ENCODE measurements at regions not wholly inside any gene's neighbourhood (a gene's known extent, or its start where the extent isn't known, plus 50 kb on each side); places are given as distances from the start of the nearest gene placed in this dataset.

- H3K27ac ChIP-seq (ENCODE audit: low read length) = no peak overlapping the region
- H3K4me1 ChIP-seq (ENCODE audit: low read length) = no peaks in the 10 kb centered on the region
- DNase-seq = no peak
- H3K36me3 ChIP-seq (ENCODE audit: insufficient read depth, low read length) = no peaks in the 10 kb centered on the region
- H3K4me2 ChIP-seq (ENCODE audit: low read depth, low read length, poor library complexity, severe bottlenecking) = no peak overlapping the region
- H2AFZ ChIP-seq (ENCODE audit: low read length) = no peak overlapping the region
- no peaks in the 10 kb centered on the region for H3K79me2 ChIP-seq (ENCODE audit: low read length)
- no peaks in the 10 kb centered on the region for H3K27me3 ChIP-seq (ENCODE audit: low read length)
- no peak overlapping the region for H3K9ac ChIP-seq (ENCODE audit: low read length)
- no peaks in the 10 kb centered on the region for H3K9me3 ChIP-seq (ENCODE audit: low read length)
- H3K4me3 ChIP-seq (ENCODE audit: low read length) = no peak overlapping the region
- no peaks in the 10 kb centered on the region for H4K20me1 ChIP-seq (ENCODE audit: insufficient read depth, low read depth, low read length)
- H3K9me2 ChIP-seq (replicated peaks; ENCODE audit: insufficient read depth, low read length) = no peaks in the 10 kb centered on the region
Observed at GRCh38 chr12:126989532-126989931, 1277.4 kb upstream of the TMEM132C start.

GRCh38 chr12:126993898-126994297 is 1273.1 kb upstream of the TMEM132C start:
- H4K20me1 ChIP-seq (ENCODE audit: insufficient read depth, low read depth, low read length) = no peaks in the 10 kb centered on the region
- H3K9ac ChIP-seq (ENCODE audit: low read length) = no peak overlapping the region
- H3K27ac ChIP-seq (ENCODE audit: low read length) = no peak overlapping the region
- no peak for DNase-seq
- H3K4me1 ChIP-seq (ENCODE audit: low read length) = no peaks in the 10 kb centered on the region
- H3K9me3 ChIP-seq (ENCODE audit: low read length) = no peaks in the 10 kb centered on the region
- no peak overlapping the region for H2AFZ ChIP-seq (ENCODE audit: low read length)
- H3K27me3 ChIP-seq (ENCODE audit: low read length) = no peaks in the 10 kb centered on the region
- H3K9me2 ChIP-seq (replicated peaks; ENCODE audit: insufficient read depth, low read length) = no peaks in the 10 kb centered on the region; the same call in 1 of the 2 replicates
- no peaks in the 10 kb centered on the region for H3K79me2 ChIP-seq (ENCODE audit: low read length)
- no peaks in the 10 kb centered on the region for H3K36me3 ChIP-seq (ENCODE audit: insufficient read depth, low read length)
- H3K4me3 ChIP-seq (ENCODE audit: low read length) = no peak overlapping the region
- H3K4me2 ChIP-seq (ENCODE audit: low read depth, low read length, poor library complexity, severe bottlenecking) = no peak overlapping the region

- Histone ChIP-seq H3K27ac (ENCODE audit: low read length) (no peak overlapping the region), H3K9me3 (ENCODE audit: low read length) (no peaks in the 10 kb centered on the region), H3K4me2 (ENCODE audit: low read depth, low read length, poor library complexity, severe bottlenecking) (no peak overlapping the region)
Observed at GRCh38 chr12:126994599-126994998, 1272.4 kb upstream of the TMEM132C start.

GRCh38 chr12:126998031-126998430 is 1268.9 kb upstream of the TMEM132C start:
- H3K27ac ChIP-seq (ENCODE audit: low read length) = no peak overlapping the region
- no peaks in the 10 kb centered on the region for H3K27me3 ChIP-seq (ENCODE audit: low read length)
- 0 out of 2 replicates have a peak, but pooled peaks cover 6% of the 10 kb centered on the region for H3K9me3 ChIP-seq (ENCODE audit: low read length)
- H3K9me2 ChIP-seq (replicated peaks; ENCODE audit: insufficient read depth, low read length) = no peaks in the 10 kb centered on the region; the same call in 1 of the 2 replicates
- H3K79me2 ChIP-seq (ENCODE audit: low read length) = no peaks in the 10 kb centered on the region
- no peak overlapping the region for H2AFZ ChIP-seq (ENCODE audit: low read length)
- H4K20me1 ChIP-seq (ENCODE audit: insufficient read depth, low read depth, low read length) = no peaks in the 10 kb centered on the region
- DNase-seq = no peak
- no peak overlapping the region for H3K4me2 ChIP-seq (ENCODE audit: low read depth, low read length, poor library complexity, severe bottlenecking)
- H3K4me3 ChIP-seq (ENCODE audit: low read length) = no peak overlapping the region
- H3K4me1 ChIP-seq (ENCODE audit: low read length) = no peaks in the 10 kb centered on the region
- H3K9ac ChIP-seq (ENCODE audit: low read length) = no peak overlapping the region
- no peaks in the 10 kb centered on the region for H3K36me3 ChIP-seq (ENCODE audit: insufficient read depth, low read length)

More at GRCh38 chr12:126994599-126994998, 1272.4 kb upstream of the TMEM132C start:
- H3K4me3 ChIP-seq (ENCODE audit: low read length) = no peak overlapping the region
- no peaks in the 10 kb centered on the region for H3K36me3 ChIP-seq (ENCODE audit: insufficient read depth, low read length)
- DNase-seq = no peak
- H3K9me2 ChIP-seq (replicated peaks; ENCODE audit: insufficient read depth, low read length) = no peaks in the 10 kb centered on the region; the same call in 1 of the 2 replicates
- no peaks in the 10 kb centered on the region for H3K4me1 ChIP-seq (ENCODE audit: low read length)
- no peaks in the 10 kb centered on the region for H3K27me3 ChIP-seq (ENCODE audit: low read length)
- no peaks in the 10 kb centered on the region for H3K79me2 ChIP-seq (ENCODE audit: low read length)
- no peak overlapping the region for H3K9ac ChIP-seq (ENCODE audit: low read length)
- no peaks in the 10 kb centered on the region for H4K20me1 ChIP-seq (ENCODE audit: insufficient read depth, low read depth, low read length)
- no peak overlapping the region for H2AFZ ChIP-seq (ENCODE audit: low read length)

GRCh38 chr12:126998747-126999285 is 1268.2 kb upstream of the TMEM132C start:
- no peaks in the 10 kb centered on the region for H4K20me1 ChIP-seq (ENCODE audit: insufficient read depth, low read depth, low read length)
- no peaks in the 10 kb centered on the region; the same call in 1 of the 2 replicates for H3K9me2 ChIP-seq (replicated peaks; ENCODE audit: insufficient read depth, low read length)
- H3K9me3 ChIP-seq (ENCODE audit: low read length) = 0 out of 2 replicates have a peak, but pooled peaks cover 6% of the 10 kb centered on the region
- no peaks in the 10 kb centered on the region for H3K36me3 ChIP-seq (ENCODE audit: insufficient read depth, low read length)
- no peaks in the 10 kb centered on the region for H3K27me3 ChIP-seq (ENCODE audit: low read length)
- no peak overlapping the region for H3K27ac ChIP-seq (ENCODE audit: low read length)
- no peak overlapping the region for H3K9ac ChIP-seq (ENCODE audit: low read length)
- no peaks in the 10 kb centered on the region for H3K79me2 ChIP-seq (ENCODE audit: low read length)
- DNase-seq = no peak
- no peak overlapping the region for H3K4me2 ChIP-seq (ENCODE audit: low read depth, low read length, poor library complexity, severe bottlenecking)
- no peaks in the 10 kb centered on the region for H3K4me1 ChIP-seq (ENCODE audit: low read length)
- H2AFZ ChIP-seq (ENCODE audit: low read length) = no peak overlapping the region
- no peak overlapping the region for H3K4me3 ChIP-seq (ENCODE audit: low read length)

GRCh38 chr12:126999352-126999751 is 1267.6 kb upstream of the TMEM132C start:
- Histone ChIP-seq H3K4me2 (ENCODE audit: low read depth, low read length, poor library complexity, severe bottlenecking) (no peak overlapping the region), H3K4me1 (ENCODE audit: low read length) (no peaks in the 10 kb centered on the region), H3K36me3 (ENCODE audit: insufficient read depth, low read length) (no peaks in the 10 kb centered on the region), H3K79me2 (ENCODE audit: low read length) (no peaks in the 10 kb centered on the region), H3K9me3 (ENCODE audit: low read length) (0 out of 2 replicates have a peak, but pooled peaks cover 6% of the 10 kb centered on the region), H3K27me3 (ENCODE audit: low read length) (no peaks in the 10 kb centered on the region), H3K9me2 (replicated peaks; ENCODE audit: insufficient read depth, low read length) (no peaks in the 10 kb centered on the region; the same call in 1 of the 2 replicates), H3K27ac (ENCODE audit: low read length) (no peak overlapping the region), H2AFZ (ENCODE audit: low read length) (no peak overlapping the region), H3K4me3 (ENCODE audit: low read length) (no peak overlapping the region), H4K20me1 (ENCODE audit: insufficient read depth, low read depth, low read length) (no peaks in the 10 kb centered on the region), H3K9ac (ENCODE audit: low read length) (no peak overlapping the region)
- no peak for DNase-seq

GRCh38 chr12:127005406-127005805 is 1261.6 kb upstream of the TMEM132C start:
- H3K4me2 ChIP-seq (ENCODE audit: low read depth, low read length, poor library complexity, severe bottlenecking) = no peak overlapping the region
- no peak overlapping the region for H2AFZ ChIP-seq (ENCODE audit: low read length)
- peaks cover 3% of the 10 kb centered on the region; the same call in 1 of the 2 replicates for H3K9me3 ChIP-seq (ENCODE audit: low read length)
- no peak for DNase-seq
- H3K79me2 ChIP-seq (ENCODE audit: low read length) = no peaks in the 10 kb centered on the region
- H3K9ac ChIP-seq (ENCODE audit: low read length) = no peak overlapping the region
- H3K4me1 ChIP-seq (ENCODE audit: low read length) = no peaks in the 10 kb centered on the region
- H4K20me1 ChIP-seq (ENCODE audit: insufficient read depth, low read depth, low read length) = no peaks in the 10 kb centered on the region
- no peak overlapping the region for H3K27ac ChIP-seq (ENCODE audit: low read length)
- no peaks in the 10 kb centered on the region for H3K36me3 ChIP-seq (ENCODE audit: insufficient read depth, low read length)
- H3K27me3 ChIP-seq (ENCODE audit: low read length) = no peaks in the 10 kb centered on the region
- no peak overlapping the region for H3K4me3 ChIP-seq (ENCODE audit: low read length)
- H3K9me2 ChIP-seq (replicated peaks; ENCODE audit: insufficient read depth, low read length) = no peaks in the 10 kb centered on the region

- Histone ChIP-seq H4K20me1 (ENCODE audit: insufficient read depth, low read depth, low read length) (no peaks in the 10 kb centered on the region), H3K4me1 (ENCODE audit: low read length) (no peaks in the 10 kb centered on the region), H3K9me2 (replicated peaks; ENCODE audit: insufficient read depth, low read length) (no peaks in the 10 kb centered on the region), H3K27ac (ENCODE audit: low read length) (no peak overlapping the region), H3K79me2 (ENCODE audit: low read length) (no peaks in the 10 kb centered on the region), H3K27me3 (ENCODE audit: low read length) (no peaks in the 10 kb centered on the region), H3K4me2 (ENCODE audit: low read depth, low read length, poor library complexity, severe bottlenecking) (no peak overlapping the region), H3K4me3 (ENCODE audit: low read length) (no peak overlapping the region), H3K9me3 (ENCODE audit: low read length) (no peaks in the 10 kb centered on the region; the same call in 1 of the 2 replicates), H2AFZ (ENCODE audit: low read length) (no peak overlapping the region), H3K36me3 (ENCODE audit: insufficient read depth, low read length) (no peaks in the 10 kb centered on the region), H3K9ac (ENCODE audit: low read length) (no peak overlapping the region)
- DNase-seq = no peak
Observed at GRCh38 chr12:127006972-127007371, 1260.0 kb upstream of the TMEM132C start.
